KG1 (cell line): ENCODE measurements at regions not wholly inside any gene's neighbourhood (a gene's known extent, or its start where the extent isn't known, plus 50 kb on each side); places are given as distances from the start of the nearest gene placed in this dataset.

ENCODE experiments used
- DNase-seq: peaks from one replicate; lab custom pipeline; 2025; lab: John Stamatoyannopoulos, UW

GRCh38 chr2:217065695-217066405 lies 206.0 kb upstream of the TNP1 start:
- DNase-seq, result no peak

- no peak for DNase-seq
These were observed 205.1 kb upstream of the TNP1 start for GRCh38 chr2:217065012-217065290.

- DNase-seq, result no peak
These were observed 204.6 kb upstream of the TNP1 start for GRCh38 chr2:217064234-217065011.

- no peak for DNase-seq
These were observed 203.4 kb upstream of the TNP1 start for GRCh38 chr2:217063238-217063755.

- DNase-seq, result no peak
These were observed 202.9 kb upstream of the TNP1 start for GRCh38 chr2:217062768-217063167.

GRCh38 chr2:217061916-217062505 lies 202.1 kb upstream of the TNP1 start:
- no peak for DNase-seq

- no peak for DNase-seq
These were observed 201.2 kb upstream of the TNP1 start for GRCh38 chr2:217060951-217061547.

GRCh38 chr2:217060516-217060915 lies 200.7 kb upstream of the TNP1 start:
- DNase-seq, result no peak

- DNase-seq, result no peak
These were observed 199.2 kb upstream of the TNP1 start for GRCh38 chr2:217058791-217059755.

GRCh38 chr2:217057773-217058172 lies 197.9 kb upstream of the TNP1 start:
- no peak for DNase-seq

- no peak for DNase-seq
These were observed 195.8 kb upstream of the TNP1 start for GRCh38 chr2:217055624-217056023.

- no peak for DNase-seq
These were observed 194.9 kb upstream of the TNP1 start for GRCh38 chr2:217054791-217055190.

- no peak for DNase-seq
These were observed 193.2 kb upstream of the TNP1 start for GRCh38 chr2:217052856-217053577.

- DNase-seq, result no peak
These were observed 191.6 kb upstream of the TNP1 start for GRCh38 chr2:217051416-217051815.

- DNase-seq, result no peak
These were observed 190.1 kb upstream of the TNP1 start for GRCh38 chr2:217049956-217050355.

- DNase-seq, result no peak
These were observed 189.6 kb upstream of the TNP1 start for GRCh38 chr2:217049422-217049821.

GRCh38 chr2:217048730-217049129 lies 188.9 kb upstream of the TNP1 start:
- no peak for DNase-seq

- DNase-seq, result no peak
These were observed 187.8 kb upstream of the TNP1 start for GRCh38 chr2:217047631-217048030.

GRCh38 chr2:217047209-217047608 lies 187.3 kb upstream of the TNP1 start:
- no peak for DNase-seq

GRCh38 chr2:217045700-217046475 lies 186.0 kb upstream of the TNP1 start:
- DNase-seq, result no peak
